GM23248 (cell line): ENCODE measurements at regions not wholly inside any gene's neighbourhood (a gene's known extent, or its start where the extent isn't known, plus 50 kb on each side); places are given as distances from the start of the nearest gene placed in this dataset.

Experiments
- EZH2 ChIP-seq: fragments of 200-600 bp; sonication (generic); IDR thresholded peaks from 2 replicates; pipeline ENCODE4 v1.6.1; 2018; ENCODE audit warnings: antibody characterized with exemption, mild to moderate bottlenecking; ENCODE audit not compliant: insufficient read depth, poor library complexity, severe bottlenecking
- EZH2phosphoT487 ChIP-seq: fragments of 200-600 bp; sonication (generic); IDR thresholded peaks from 2 replicates; pipeline ENCODE4 v1.6.1; 2018; ENCODE audit warnings: antibody characterized with exemption, moderate library complexity, mild to moderate bottlenecking, low read depth; ENCODE audit not compliant: insufficient read depth

GRCh38 chr11:112628676-112629075, 332.5 kb upstream of the NCAM1 start:
- TF ChIP-seq EZH2phosphoT487 (no peak), EZH2 (no peak)
